SK-N-MC (cell line): ENCODE measurements at regions not wholly inside any gene's neighbourhood (a gene's known extent, or its start where the extent isn't known, plus 50 kb on each side); places are given as distances from the start of the nearest gene placed in this dataset.

Experiments
- EZH2 ChIP-seq: fragments of 200-600 bp; sonication (generic); IDR thresholded peaks from one replicate; pipeline ENCODE4 v1.6.1; 2017; ENCODE audit warnings: antibody characterized with exemption
- POLR2AphosphoS5 ChIP-seq: IDR thresholded peaks from 2 replicates; pipeline ENCODE4 v1.6.1; 2012; ENCODE audit warnings: mild to moderate bottlenecking, low read depth, low read length, borderline replicate concordance

DNA sequence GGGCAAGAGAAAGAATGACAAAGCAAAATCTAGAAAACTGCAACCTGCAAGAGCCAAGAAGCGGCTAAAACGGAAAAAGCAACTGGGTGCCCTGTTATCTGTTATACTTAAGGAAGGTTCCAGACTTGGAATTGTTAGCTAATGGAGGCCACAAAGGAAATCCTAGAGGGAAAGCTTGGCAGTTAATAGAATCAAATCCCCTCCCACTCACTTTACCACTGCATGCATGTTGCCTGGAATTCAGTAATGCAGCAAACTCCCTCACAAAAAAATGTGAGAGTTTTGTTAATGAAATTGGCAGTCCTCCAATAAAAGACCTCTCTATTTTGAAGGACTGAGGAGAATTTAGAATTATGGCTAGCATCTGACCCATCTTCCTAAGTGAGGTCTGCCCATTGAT is 164.2 kb upstream of the SOX5 start:
- no peak for TF ChIP-seq POLR2AphosphoS5
- no peak for TF ChIP-seq EZH2
